Fibroblast of the aortic adventitia (primary cell): ENCODE measurements at regions not wholly inside any gene's neighbourhood (a gene's known extent, or its start where the extent isn't known, plus 50 kb on each side); places are given as distances from the start of the nearest gene placed in this dataset.

Experiments
- DNase-seq: peaks from one replicate; pipeline ENCODE4 v3.0.0-alpha.2; 2010; ENCODE audit warnings: low read depth
- H3K4me3 ChIP-seq: 2 replicates; pipeline ENCODE4 v1.5.1; 2011; ENCODE audit warnings: low read depth, mild to moderate bottlenecking, control low read depth, low read length, moderate library complexity
- TF ChIP-seq, protein P1 (sequence below): IDR thresholded peaks from 2 replicates; pipeline ENCODE4 v1.5.1; 2011; ENCODE audit warnings: mild to moderate bottlenecking, low read length, control low read depth, inconsistent platforms; ENCODE audit not compliant: insufficient read depth

DNA sequence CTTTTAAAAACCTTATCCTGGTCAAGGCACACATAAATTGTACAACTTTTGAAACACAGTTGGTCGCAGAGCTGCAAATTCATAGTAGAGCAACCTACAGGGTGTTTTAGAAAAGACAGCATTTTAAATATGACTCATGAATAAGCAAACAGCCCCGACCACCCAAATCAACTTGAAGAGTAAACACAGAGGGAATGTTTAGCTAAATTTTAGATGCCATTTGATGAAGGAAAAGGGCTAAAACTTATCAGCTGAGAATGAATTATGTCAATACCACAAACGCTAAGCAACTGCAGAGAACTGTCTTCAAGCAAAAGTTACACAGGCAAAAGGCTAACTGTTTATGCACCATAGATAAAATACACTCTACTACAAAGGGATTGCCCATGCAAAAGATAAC lies 427.5 kb upstream of the PSMD7 start:
- TF ChIP-seq, protein P1, sequence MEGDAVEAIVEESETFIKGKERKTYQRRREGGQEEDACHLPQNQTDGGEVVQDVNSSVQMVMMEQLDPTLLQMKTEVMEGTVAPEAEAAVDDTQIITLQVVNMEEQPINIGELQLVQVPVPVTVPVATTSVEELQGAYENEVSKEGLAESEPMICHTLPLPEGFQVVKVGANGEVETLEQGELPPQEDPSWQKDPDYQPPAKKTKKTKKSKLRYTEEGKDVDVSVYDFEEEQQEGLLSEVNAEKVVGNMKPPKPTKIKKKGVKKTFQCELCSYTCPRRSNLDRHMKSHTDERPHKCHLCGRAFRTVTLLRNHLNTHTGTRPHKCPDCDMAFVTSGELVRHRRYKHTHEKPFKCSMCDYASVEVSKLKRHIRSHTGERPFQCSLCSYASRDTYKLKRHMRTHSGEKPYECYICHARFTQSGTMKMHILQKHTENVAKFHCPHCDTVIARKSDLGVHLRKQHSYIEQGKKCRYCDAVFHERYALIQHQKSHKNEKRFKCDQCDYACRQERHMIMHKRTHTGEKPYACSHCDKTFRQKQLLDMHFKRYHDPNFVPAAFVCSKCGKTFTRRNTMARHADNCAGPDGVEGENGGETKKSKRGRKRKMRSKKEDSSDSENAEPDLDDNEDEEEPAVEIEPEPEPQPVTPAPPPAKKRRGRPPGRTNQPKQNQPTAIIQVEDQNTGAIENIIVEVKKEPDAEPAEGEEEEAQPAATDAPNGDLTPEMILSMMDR, result no peak
- DNase-seq, result no peak
- H3K4me3 ChIP-seq, result no peak overlapping the region

DNA sequence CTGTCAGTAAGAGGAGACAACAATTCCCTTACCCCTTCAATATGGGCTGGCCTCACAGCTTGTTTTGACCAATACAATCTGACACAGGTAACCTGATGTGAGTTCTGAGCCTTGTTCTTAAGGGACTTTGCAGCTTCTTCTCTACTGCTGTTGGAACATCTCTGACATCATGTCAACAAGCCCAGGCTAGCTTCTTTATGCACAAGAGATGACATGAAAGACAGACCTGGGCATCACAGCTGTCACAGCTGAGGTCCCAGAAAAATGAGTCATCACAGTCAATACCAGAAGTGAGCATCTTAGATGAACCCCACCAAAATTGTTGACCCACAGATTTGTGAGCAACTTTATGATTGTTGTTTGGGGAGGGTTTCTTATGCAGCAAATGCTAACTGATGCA lies 431.7 kb upstream of the PSMD7 start:
- TF ChIP-seq, protein P1, result no peak
- no peak overlapping the region for H3K4me3 ChIP-seq
- DNase-seq, result no peak

DNA sequence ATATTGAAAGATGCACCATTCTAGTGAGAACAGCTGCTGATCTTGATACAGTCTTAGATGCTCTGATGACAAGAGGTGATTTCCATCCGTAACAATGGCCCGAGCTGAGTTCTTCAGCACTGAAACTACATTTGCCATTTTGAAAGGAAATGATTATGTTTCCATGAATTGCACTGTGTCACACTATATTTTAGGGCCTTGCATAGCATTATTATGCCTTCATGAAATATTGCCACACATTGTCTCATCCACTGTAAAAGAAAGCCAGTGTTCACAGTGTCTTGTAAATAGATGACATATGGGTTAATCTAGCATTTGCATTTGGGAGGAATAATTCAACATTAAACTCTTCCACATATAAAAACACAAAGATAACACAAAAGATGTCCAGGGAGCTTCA lies 438.3 kb upstream of the PSMD7 start:
- H3K4me3 ChIP-seq, result no peak overlapping the region
- TF ChIP-seq, protein P1, result no peak
- DNase-seq, result no peak

DNA sequence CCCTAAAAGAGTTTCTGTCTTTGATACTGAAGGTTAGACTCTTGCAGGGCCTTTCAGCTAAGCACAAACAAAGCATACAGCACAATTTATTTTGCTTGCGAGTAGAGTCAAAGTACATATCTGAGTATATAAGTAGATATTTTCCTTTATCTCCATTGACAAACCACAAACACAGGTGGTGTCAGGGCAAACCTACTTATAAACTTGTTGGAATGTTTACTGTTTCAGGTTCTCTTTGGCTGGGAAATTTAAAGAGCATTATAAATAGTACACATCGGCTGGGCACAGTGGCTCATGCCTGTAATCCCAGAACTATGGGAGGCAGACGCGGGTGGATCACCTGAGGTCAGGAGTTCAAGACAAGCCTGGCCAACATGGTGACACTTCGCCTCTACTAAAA lies 442.6 kb upstream of the PSMD7 start:
- no peak for DNase-seq
- TF ChIP-seq, protein P1, result no peak
- H3K4me3 ChIP-seq, result no peak overlapping the region

DNA sequence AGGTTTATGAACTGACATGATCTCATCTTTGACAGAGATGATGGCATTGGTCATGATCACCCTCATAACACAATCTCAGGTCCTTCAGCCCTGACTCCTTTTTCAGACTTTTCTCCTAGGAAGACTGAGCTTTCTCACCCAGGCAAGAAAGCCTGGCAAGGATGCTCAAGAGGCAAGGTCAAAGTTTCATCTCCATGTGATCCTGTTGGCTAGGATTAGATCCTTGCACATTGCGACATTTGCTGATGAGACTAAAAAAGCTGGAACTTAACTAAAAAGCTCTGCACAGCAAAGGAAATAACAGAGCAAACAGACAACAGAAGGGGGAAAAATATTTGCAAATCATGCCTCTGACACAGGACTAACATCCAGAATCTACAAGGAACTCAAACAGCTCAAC lies 444.1 kb upstream of the PSMD7 start:
- TF ChIP-seq, protein P1, result no peak
- H3K4me3 ChIP-seq, result no peak overlapping the region
- DNase-seq, result no peak

DNA sequence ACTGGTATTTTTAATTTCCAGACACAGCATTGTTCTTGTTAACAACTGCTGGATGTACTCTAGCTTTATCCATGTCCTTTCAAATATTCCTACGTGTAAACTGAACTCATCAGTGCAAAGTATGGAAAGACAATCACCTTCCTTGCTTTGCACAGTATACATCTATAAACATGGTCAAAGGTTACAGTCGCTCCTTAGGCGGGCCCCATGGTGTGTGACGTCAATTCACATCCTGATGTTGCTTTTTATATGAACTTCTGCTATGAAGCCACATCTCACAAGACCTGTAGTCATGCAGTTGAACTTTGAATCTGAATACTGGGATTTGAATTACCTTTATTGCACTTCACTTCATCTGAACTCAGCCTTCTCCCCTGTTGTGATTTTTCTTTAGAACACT lies 447.6 kb upstream of the PSMD7 start:
- TF ChIP-seq, protein P1, result no peak
- no peak overlapping the region for H3K4me3 ChIP-seq

DNA sequence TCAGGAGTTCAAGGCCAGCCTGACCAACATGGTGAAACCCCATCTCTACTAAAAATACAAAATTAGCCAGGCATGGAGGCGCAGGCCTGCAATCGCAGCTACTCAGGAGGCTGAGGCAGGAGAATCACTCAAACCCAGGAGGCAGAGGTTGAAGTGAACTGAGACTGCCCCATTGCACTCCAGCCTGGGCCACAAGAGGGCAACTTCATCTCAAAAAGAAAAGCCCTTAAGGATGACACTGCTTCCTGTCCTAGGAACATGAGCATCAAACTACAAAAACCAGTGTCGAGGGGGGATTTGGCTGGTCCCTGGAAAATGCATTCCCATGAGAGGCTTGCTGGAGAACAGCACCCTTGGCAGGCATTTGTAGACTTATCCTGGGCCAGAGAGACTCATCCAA lies 449.5 kb upstream of the PSMD7 start:
- DNase-seq, result no peak
- TF ChIP-seq, protein P1, result no peak
- H3K4me3 ChIP-seq, result no peak overlapping the region

More for the DNA sequence above, 447.6 kb upstream of the PSMD7 start:
- no peak for DNase-seq
